Skin of body (tissue), 1 donor: ENCODE measurements at regions not wholly inside any gene's neighbourhood (a gene's known extent, or its start where the extent isn't known, plus 50 kb on each side); places are given as distances from the start of the nearest gene placed in this dataset.
A peak's percentile ranks its signal among the peaks of the same experiment; 100 is the strongest.

Experiments
- DNase-seq: peaks from one replicate; lab custom pipeline; 2025; lab: John Stamatoyannopoulos, UW

DNA sequence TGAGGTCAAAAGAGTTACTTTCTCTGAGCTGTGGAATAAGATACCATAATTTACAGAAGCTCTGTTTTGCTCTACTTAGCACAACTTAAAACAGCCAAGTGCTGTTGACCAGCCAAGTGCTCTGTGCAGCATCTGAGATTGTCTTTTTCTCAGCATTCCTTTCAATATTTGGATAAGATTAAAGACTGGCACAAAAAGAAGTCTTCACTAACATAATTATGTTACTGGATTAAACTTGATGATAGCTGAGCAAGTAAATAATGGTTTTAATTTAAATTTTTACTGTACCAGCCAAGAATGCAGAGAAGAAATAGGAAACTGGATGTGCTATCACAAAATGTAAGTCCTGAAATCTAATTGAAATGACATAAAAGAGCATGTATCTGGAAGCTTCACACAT is 60.4 kb downstream of the NPY2R start:
- DNase-seq = peak; percentile 28

DNA sequence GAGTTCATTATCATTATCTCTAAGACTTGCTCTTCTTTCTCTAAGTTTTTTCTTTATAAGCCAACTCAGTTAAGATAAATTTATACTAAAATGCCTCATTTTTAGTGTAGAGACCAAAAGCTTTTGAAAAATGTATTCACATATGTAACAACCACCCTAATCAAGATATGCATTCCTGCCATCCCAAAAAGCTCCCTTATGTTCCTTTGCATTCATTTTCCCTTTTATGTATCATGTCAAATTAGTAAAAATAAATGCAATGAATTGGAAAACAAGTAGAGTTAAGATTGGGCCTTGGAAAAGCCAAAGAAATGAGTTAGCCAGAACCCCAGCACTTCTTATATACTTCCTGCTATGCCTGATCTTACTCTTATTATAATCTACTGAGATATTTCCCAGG is 62.2 kb downstream of the NPY2R start:
- no peak for DNase-seq

DNA sequence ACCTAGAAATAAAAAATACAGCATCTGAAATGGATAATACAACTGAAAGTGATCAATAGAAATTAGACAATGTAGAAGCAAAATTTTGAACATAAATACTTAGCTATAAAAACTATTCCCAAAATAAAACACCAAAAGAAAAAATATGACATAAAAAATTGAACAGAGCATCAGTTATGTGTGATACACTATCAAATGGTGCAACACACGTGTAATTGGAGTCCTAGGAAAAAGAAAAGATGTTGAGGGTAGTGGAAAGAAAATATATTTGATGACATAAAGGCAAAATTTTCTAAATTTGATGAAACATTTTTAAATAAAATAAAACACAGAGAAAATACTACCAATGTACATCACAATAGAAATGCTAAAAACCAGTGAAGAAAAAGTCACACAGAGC is 63.1 kb downstream of the NPY2R start:
- no peak for DNase-seq

DNA sequence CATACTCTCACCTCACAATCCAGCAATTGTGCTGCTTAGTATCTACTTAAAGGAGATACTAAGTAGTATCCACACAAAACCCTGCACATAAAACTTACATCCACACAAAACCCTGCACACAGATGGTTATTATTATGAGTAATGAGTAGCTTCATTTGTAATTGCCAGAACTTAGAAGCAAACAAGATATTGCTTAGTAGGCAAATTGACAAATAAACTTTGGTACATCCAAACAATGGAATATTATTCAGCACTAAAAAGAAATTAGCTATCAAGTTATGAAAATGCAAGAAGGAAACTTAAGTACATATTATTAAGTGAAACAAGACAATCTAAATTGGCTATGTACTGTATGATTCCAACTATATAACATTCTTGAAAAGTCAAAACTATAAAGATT is 80.6 kb downstream of the NPY2R start:
- DNase-seq = no peak
